Bronchial epithelial cell (primary cell): ENCODE measurements at regions not wholly inside any gene's neighbourhood (a gene's known extent, or its start where the extent isn't known, plus 50 kb on each side); places are given as distances from the start of the nearest gene placed in this dataset.

Experiments
- DNase-seq: peaks from one replicate; pipeline ENCODE4 v3.0.0-alpha.2; 2010; ENCODE audit warnings: low read depth
- FAIRE-seq: peaks from 2 replicates; lab custom pipeline; 2011; peaks lifted over from hg19 to GRCh38; lab: Jason Lieb, UNC
- H3K27me3 ChIP-seq: 2 replicates; pipeline ENCODE4 v1.5.1; 2011; ENCODE audit warnings: low read length; ENCODE audit not compliant: control insufficient read depth, insufficient read depth
- H3K36me3 ChIP-seq: 2 replicates; pipeline ENCODE4 v1.5.1; 2011; ENCODE audit warnings: low read length; ENCODE audit not compliant: control insufficient read depth, insufficient read depth
- H3K4me3 ChIP-seq: 2 replicates; pipeline ENCODE4 v1.5.1; 2011; ENCODE audit warnings: mild to moderate bottlenecking, low read depth, low read length, control low read depth
- TF ChIP-seq, protein P1 (sequence below): IDR thresholded peaks from 2 replicates; pipeline ENCODE4 v1.5.1; 2011; ENCODE audit warnings: mild to moderate bottlenecking, moderate library complexity, low read length, control low read depth, inconsistent platforms; ENCODE audit not compliant: insufficient read depth, severe bottlenecking

GRCh38 chr21:24737296-24737850 lies 869.9 kb downstream of the MRPL39 start:
- H3K4me3 ChIP-seq: no peak overlapping the region
- H3K36me3 ChIP-seq: no peaks in the 10 kb centered on the region
- FAIRE-seq (no peak), DNase-seq (no peak)
- TF ChIP-seq, protein P1, sequence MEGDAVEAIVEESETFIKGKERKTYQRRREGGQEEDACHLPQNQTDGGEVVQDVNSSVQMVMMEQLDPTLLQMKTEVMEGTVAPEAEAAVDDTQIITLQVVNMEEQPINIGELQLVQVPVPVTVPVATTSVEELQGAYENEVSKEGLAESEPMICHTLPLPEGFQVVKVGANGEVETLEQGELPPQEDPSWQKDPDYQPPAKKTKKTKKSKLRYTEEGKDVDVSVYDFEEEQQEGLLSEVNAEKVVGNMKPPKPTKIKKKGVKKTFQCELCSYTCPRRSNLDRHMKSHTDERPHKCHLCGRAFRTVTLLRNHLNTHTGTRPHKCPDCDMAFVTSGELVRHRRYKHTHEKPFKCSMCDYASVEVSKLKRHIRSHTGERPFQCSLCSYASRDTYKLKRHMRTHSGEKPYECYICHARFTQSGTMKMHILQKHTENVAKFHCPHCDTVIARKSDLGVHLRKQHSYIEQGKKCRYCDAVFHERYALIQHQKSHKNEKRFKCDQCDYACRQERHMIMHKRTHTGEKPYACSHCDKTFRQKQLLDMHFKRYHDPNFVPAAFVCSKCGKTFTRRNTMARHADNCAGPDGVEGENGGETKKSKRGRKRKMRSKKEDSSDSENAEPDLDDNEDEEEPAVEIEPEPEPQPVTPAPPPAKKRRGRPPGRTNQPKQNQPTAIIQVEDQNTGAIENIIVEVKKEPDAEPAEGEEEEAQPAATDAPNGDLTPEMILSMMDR: no peak
- no peaks in the 10 kb centered on the region for H3K27me3 ChIP-seq

GRCh38 chr21:24730661-24731060 lies 876.6 kb downstream of the MRPL39 start:
- no peaks in the 10 kb centered on the region for H3K27me3 ChIP-seq
- TF ChIP-seq, protein P1: no peak

DNA sequence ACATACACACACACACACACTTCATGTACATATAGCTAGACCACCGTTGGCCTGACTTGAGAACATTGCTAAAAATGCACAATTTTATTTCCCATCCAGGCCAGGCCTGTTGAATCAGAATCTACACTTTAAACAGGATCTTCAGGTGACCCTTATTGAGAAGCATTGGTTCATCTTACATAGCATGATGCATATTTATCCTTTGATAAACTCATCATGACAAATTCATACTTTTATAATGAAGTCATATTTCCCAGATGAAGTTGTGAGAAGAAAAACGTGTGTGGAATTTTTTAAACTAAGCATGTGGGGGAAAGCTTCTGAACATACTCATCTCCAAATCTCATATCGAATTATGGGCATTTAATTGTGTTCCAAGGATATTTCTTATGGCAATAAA lies 877.7 kb downstream of the MRPL39 start:
- TF ChIP-seq, protein P1: no peak
- FAIRE-seq (no peak), DNase-seq (peak; percentile 4)
- Histone ChIP-seq H3K27me3 (no peaks in the 10 kb centered on the region), H3K4me3 (no peak overlapping the region), H3K36me3 (no peaks in the 10 kb centered on the region)

More at GRCh38 chr21:24730661-24731060, 876.6 kb downstream of the MRPL39 start:
- FAIRE-seq (no peak), DNase-seq (no peak)
- Histone ChIP-seq H3K36me3 (no peaks in the 10 kb centered on the region), H3K4me3 (no peak overlapping the region)

GRCh38 chr21:24727803-24728440 lies 879.4 kb downstream of the MRPL39 start:
- TF ChIP-seq, protein P1: no peak
- FAIRE-seq (no peak), DNase-seq (no peak)

DNA sequence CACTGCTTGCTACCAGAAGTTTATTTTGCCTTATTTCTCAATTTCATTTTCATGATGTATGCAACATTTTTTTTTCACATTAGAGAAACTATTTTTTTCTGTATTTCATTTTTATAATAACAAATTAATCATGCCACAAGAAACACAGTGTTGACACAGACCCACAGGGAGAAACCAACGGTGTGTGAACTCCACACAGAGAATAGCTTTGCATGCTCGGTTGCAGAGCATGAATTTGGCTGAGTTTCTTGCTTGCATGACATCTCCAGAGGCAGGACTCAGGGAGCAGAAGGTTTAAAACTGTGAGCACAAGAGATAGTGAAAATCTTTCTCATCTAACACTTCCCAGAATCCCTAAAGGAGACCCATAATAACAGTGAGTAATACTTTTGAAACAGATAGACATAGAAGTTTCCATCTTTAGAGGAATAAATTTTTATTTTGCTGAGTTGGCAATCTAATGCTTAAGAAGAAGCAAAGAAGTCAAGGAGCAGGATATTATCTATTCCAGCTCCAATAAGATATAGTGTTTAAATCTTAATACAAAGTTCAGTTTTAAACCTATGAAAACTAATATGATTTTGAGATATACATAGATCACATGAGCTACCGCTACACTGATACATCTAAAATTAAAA lies 890.9 kb downstream of the MRPL39 start:
- DNase-seq (no peak), FAIRE-seq (no peak)
- TF ChIP-seq, protein P1: no peak
- Histone ChIP-seq H3K36me3 (no peaks in the 10 kb centered on the region), H3K27me3 (no peaks in the 10 kb centered on the region), H3K4me3 (no peak overlapping the region)

More at GRCh38 chr21:24727803-24728440, 879.4 kb downstream of the MRPL39 start:
- no peak overlapping the region for H3K4me3 ChIP-seq
- no peaks in the 10 kb centered on the region for H3K36me3 ChIP-seq
- no peaks in the 10 kb centered on the region for H3K27me3 ChIP-seq
